ENCODE measurements at regions not wholly inside any gene's neighbourhood (a gene's known extent, or its start where the extent isn't known, plus 50 kb on each side); places are given as distances from the start of the nearest gene placed in this dataset.

- H3K79me2 ChIP-seq, result no peaks in the 10 kb centered on the region
- no peak overlapping the region for H3K4me3 ChIP-seq (ENCODE audit: low read depth, low read length)
- H3K27me3 ChIP-seq (ENCODE audit: control insufficient read depth, insufficient read depth, low read length), result no peaks in the 10 kb centered on the region
- no peaks in the 10 kb centered on the region for H3K36me3 ChIP-seq (ENCODE audit: control insufficient read depth, insufficient read depth, low read length)
- no peak overlapping the region for H3K9ac ChIP-seq
- no peaks in the 10 kb centered on the region for H3K4me1 ChIP-seq
- no peak overlapping the region for H3K27ac ChIP-seq
- H2AFZ ChIP-seq, result no peak overlapping the region
- H3K4me2 ChIP-seq (ENCODE audit: low read length), result no peak overlapping the region
- no peaks in the 10 kb centered on the region for H3K9me3 ChIP-seq (ENCODE audit: control insufficient read depth, low read length)
- TF ChIP-seq CTCF (IDR thresholded peaks at IDR 0.05), result no peak
Measured at GRCh38 chr4:162988530-162988929, 178.2 kb downstream of the NAF1 start.

GRCh38 chr4:162985131-162985530 is 181.6 kb downstream of the NAF1 start:
- no peaks in the 10 kb centered on the region for H3K4me1 ChIP-seq
- H3K9ac ChIP-seq, result no peak overlapping the region
- no peak overlapping the region for H2AFZ ChIP-seq
- no peaks in the 10 kb centered on the region for H3K36me3 ChIP-seq (ENCODE audit: control insufficient read depth, insufficient read depth, low read length)
- no peak overlapping the region for H3K4me3 ChIP-seq (ENCODE audit: low read depth, low read length)
- no peaks in the 10 kb centered on the region for H3K27me3 ChIP-seq (ENCODE audit: control insufficient read depth, insufficient read depth, low read length)
- no peak overlapping the region for H3K27ac ChIP-seq
- no peaks in the 10 kb centered on the region for H3K9me3 ChIP-seq (ENCODE audit: control insufficient read depth, low read length)
- H3K79me2 ChIP-seq, result no peaks in the 10 kb centered on the region
- no peak for TF ChIP-seq CTCF (IDR thresholded peaks at IDR 0.05)
- H3K4me2 ChIP-seq (ENCODE audit: low read length), result no peak overlapping the region

- no peak for TF ChIP-seq CTCF (IDR thresholded peaks at IDR 0.05)
Measured at GRCh38 chr4:162984621-162985020, 182.1 kb downstream of the NAF1 start.

GRCh38 chr4:162981823-162982222 is 184.9 kb downstream of the NAF1 start:
- no peaks in the 10 kb centered on the region for H3K36me3 ChIP-seq (ENCODE audit: control insufficient read depth, insufficient read depth, low read length)
- H3K4me2 ChIP-seq (ENCODE audit: low read length), result no peak overlapping the region
- TF ChIP-seq CTCF (IDR thresholded peaks at IDR 0.05), result no peak
- no peaks in the 10 kb centered on the region for H3K4me1 ChIP-seq
- no peak overlapping the region for H3K4me3 ChIP-seq (ENCODE audit: low read depth, low read length)
- no peak overlapping the region for H3K27ac ChIP-seq
- H3K27me3 ChIP-seq (ENCODE audit: control insufficient read depth, insufficient read depth, low read length), result no peaks in the 10 kb centered on the region
- no peak overlapping the region for H3K9ac ChIP-seq
- no peaks in the 10 kb centered on the region for H3K9me3 ChIP-seq (ENCODE audit: control insufficient read depth, low read length)
- H2AFZ ChIP-seq, result no peak overlapping the region
- no peaks in the 10 kb centered on the region for H3K79me2 ChIP-seq

More at GRCh38 chr4:162984621-162985020, 182.1 kb downstream of the NAF1 start:
- Histone ChIP-seq H2AFZ (no peak overlapping the region), H3K27ac (no peak overlapping the region), H3K9me3 (ENCODE audit: control insufficient read depth, low read length) (no peaks in the 10 kb centered on the region), H3K79me2 (no peaks in the 10 kb centered on the region), H3K4me3 (ENCODE audit: low read depth, low read length) (no peak overlapping the region), H3K9ac (no peak overlapping the region), H3K4me2 (ENCODE audit: low read length) (no peak overlapping the region), H3K4me1 (no peaks in the 10 kb centered on the region), H3K36me3 (ENCODE audit: control insufficient read depth, insufficient read depth, low read length) (no peaks in the 10 kb centered on the region), H3K27me3 (ENCODE audit: control insufficient read depth, insufficient read depth, low read length) (no peaks in the 10 kb centered on the region)

GRCh38 chr4:162978398-162978797 is 188.3 kb downstream of the NAF1 start:
- no peak overlapping the region for H3K9ac ChIP-seq
- TF ChIP-seq CTCF (IDR thresholded peaks at IDR 0.05), result no peak
- no peak overlapping the region for H3K4me2 ChIP-seq (ENCODE audit: low read length)
- no peak overlapping the region for H3K27ac ChIP-seq
- no peak overlapping the region for H3K4me3 ChIP-seq (ENCODE audit: low read depth, low read length)
- no peaks in the 10 kb centered on the region for H3K4me1 ChIP-seq
- H3K79me2 ChIP-seq, result no peaks in the 10 kb centered on the region
- no peak overlapping the region for H2AFZ ChIP-seq
- H3K27me3 ChIP-seq (ENCODE audit: control insufficient read depth, insufficient read depth, low read length), result no peaks in the 10 kb centered on the region
- no peaks in the 10 kb centered on the region for H3K9me3 ChIP-seq (ENCODE audit: control insufficient read depth, low read length)
- H3K36me3 ChIP-seq (ENCODE audit: control insufficient read depth, insufficient read depth, low read length), result no peaks in the 10 kb centered on the region

All from parathyroid adenoma (tissue), 2 donors.